PFSK-1 (cell line): ENCODE measurements at regions not wholly inside any gene's neighbourhood (a gene's known extent, or its start where the extent isn't known, plus 50 kb on each side); places are given as distances from the start of the nearest gene placed in this dataset.

Source experiments
- FOXP2 ChIP-seq: optimal IDR thresholded peaks from 2 replicates; pipeline ENCODE3; 2011; ENCODE audit warnings: borderline replicate concordance, control low read depth, inconsistent platforms; ENCODE audit not compliant: insufficient read depth; ENCODE audit errors: extremely low read length, extremely low read depth
- POLR2AphosphoS5 ChIP-seq: IDR thresholded peaks from 2 replicates; pipeline ENCODE4 v1.6.1; 2012; ENCODE audit warnings: low read depth, mild to moderate bottlenecking, control low read depth, low read length, moderate library complexity
- REST ChIP-seq, 2 experiments: IDR thresholded peaks; 2 replicates each; pipeline versions ENCODE4 v1.6.1 to v1.8.0; 2011 to 2012; ENCODE audit warnings: low read depth in 2 of 2, low read length in 2 of 2, control low read depth in 1 of 2, inconsistent platforms in 1 of 2, mild to moderate bottlenecking in 1 of 2, moderate library complexity in 1 of 2; ENCODE audit not compliant: insufficient read depth in 1 of 2
- SIN3A ChIP-seq: IDR thresholded peaks from 2 replicates; pipeline ENCODE4 v1.6.1; 2012; ENCODE audit warnings: mild to moderate bottlenecking, low read length, moderate library complexity, borderline replicate concordance; ENCODE audit not compliant: insufficient read depth
- TAF1 ChIP-seq: IDR thresholded peaks from 2 replicates; pipeline ENCODE4 v1.6.1; 2012; ENCODE audit warnings: low read length, control low read depth, borderline replicate concordance; ENCODE audit not compliant: insufficient read depth

- TF ChIP-seq REST (IDR thresholded peaks at IDR 0.05; ENCODE audit: insufficient read depth in 1 of 2, low read depth in 2 of 2, low read length in 2 of 2), result no peak
- no peak for TF ChIP-seq SIN3A
- no peak for TF ChIP-seq POLR2AphosphoS5
- TF ChIP-seq TAF1, result no peak
- TF ChIP-seq FOXP2, result no peak
Measured at GRCh38 chr7:41224063-41224763, 478.7 kb downstream of the INHBA start.

- TF ChIP-seq SIN3A, result no peak
- no peak for TF ChIP-seq POLR2AphosphoS5
- TF ChIP-seq TAF1, result no peak
- TF ChIP-seq REST (IDR thresholded peaks at IDR 0.05; ENCODE audit: insufficient read depth in 1 of 2, low read depth in 2 of 2, low read length in 2 of 2), result no peak
- TF ChIP-seq FOXP2, result no peak
Measured at GRCh38 chr7:41222746-41223145, 480.1 kb downstream of the INHBA start.

DNA sequence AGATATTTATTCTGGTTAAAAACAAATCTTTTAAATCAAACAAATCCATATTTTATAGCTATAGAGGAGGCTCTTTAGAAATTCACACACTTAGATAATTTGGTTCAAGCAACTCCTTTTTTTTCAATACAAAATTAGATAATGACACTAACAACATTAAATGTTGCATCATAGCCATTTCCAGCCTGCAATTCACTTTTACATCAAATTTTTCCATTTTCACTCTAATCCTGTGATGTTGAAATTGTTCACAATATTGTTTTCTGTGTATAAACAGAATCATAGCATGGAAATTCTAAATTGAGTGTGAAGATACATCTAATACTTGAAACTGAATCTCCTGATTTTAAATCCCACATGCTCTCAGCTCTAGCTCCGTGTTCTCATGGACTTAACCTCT, 482.6 kb downstream of the INHBA start:
- no peak for TF ChIP-seq SIN3A
- no peak for TF ChIP-seq TAF1
- no peak for TF ChIP-seq POLR2AphosphoS5
- no peak for TF ChIP-seq REST (IDR thresholded peaks at IDR 0.05; ENCODE audit: insufficient read depth in 1 of 2, low read depth in 2 of 2, low read length in 2 of 2)
- no peak for TF ChIP-seq FOXP2

- no peak for TF ChIP-seq TAF1
- no peak for TF ChIP-seq SIN3A
- TF ChIP-seq FOXP2, result no peak
- no peak for TF ChIP-seq REST (IDR thresholded peaks at IDR 0.05; ENCODE audit: insufficient read depth in 1 of 2, low read depth in 2 of 2, low read length in 2 of 2)
Measured at GRCh38 chr7:41219276-41219675, 483.6 kb downstream of the INHBA start.
